ENCODE measurements at regions not wholly inside any gene's neighbourhood (a gene's known extent, or its start where the extent isn't known, plus 50 kb on each side); places are given as distances from the start of the nearest gene placed in this dataset.

- CTCF ChIA-PET: no interaction called here
- FAIRE-seq (no peak), ATAC-seq (no peak), DNase-seq (ENCODE audit: low read depth in 1 of 2, low spot score in 1 of 2) (no peak)
- no peak overlapping the region for H3K27ac ChIP-seq
- H3K4me2 ChIP-seq: no peak overlapping the region
- POLR2A ChIA-PET: no interaction called here
- no peak overlapping the region for H3K4me3 ChIP-seq
- no peaks in the 10 kb centered on the region for H3K9me3 ChIP-seq
- no peaks in the 10 kb centered on the region for H3K4me1 ChIP-seq
- 6% methylated on average over 3 of the region's 3 CpGs for WGBS (ENCODE audit: missing lambda C conversion rate)
- TF ChIP-seq CBX8 (IDR thresholded peaks at IDR 0.05) (no peak), CBX2 (IDR thresholded peaks at IDR 0.05; ENCODE audit: borderline replicate concordance, low read depth) (no peak), ZSCAN20 (CRISPR knock-in tag; IDR thresholded peaks at IDR 0.05) (no peak), HDAC2 (IDR thresholded peaks at IDR 0.05) (no peak), RNF2 (IDR thresholded peaks at IDR 0.05; ENCODE audit: borderline replicate concordance, low read depth) (no peak)
Measured at GRCh38 chr5:16229357-16229940, 49.9 kb upstream of the MARCHF11 start.
